GM19351 (cell line): ENCODE measurements at regions not wholly inside any gene's neighbourhood (a gene's known extent, or its start where the extent isn't known, plus 50 kb on each side); places are given as distances from the start of the nearest gene placed in this dataset.

Experiments
- ATAC-seq: cut with Tn5 transposase; IDR thresholded peaks from one replicate; pipeline ENCODE4 v1.9.1; 2021; ENCODE audit warnings: mild to moderate bottlenecking, moderate library complexity; ENCODE audit not compliant: unreplicated experiment

DNA sequence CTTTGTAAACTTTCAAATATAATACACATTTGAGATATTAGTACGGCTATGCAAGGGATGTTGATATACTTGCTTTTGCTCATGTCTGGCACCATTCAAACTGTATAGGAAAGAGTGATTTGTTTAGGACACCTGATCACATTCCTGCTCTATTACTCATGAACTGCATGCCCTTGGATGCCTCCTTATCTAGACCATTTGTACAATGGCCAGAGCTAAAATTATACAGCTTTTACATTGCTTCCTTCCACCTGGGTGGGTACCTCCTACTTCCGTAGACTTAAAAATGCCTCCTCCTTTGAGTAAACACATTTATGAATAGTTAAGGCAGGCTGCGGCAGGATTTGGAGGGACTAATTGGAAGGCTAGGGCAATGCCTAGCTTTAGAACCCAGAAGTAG, 85.4 kb upstream of the PBX1 start:
- no peak for ATAC-seq

DNA sequence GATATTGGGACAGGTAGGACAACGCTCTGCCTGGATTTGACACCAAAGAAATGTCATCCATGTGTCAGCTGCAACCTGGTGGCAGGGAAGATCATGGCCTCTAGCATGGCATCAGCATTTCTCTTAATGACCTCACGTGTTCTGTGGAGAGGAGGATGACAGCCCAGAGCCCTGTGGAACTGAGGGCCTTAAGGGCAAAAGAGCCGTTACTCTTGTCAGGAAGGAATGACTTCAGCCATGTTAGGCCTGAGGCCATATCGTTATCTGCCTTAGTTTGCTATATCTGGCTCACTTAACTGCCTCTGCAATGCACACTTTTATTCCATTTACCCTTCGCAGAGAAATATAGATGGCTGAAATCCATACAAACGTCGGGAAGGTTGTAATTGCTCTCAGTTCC, 83.2 kb upstream of the PBX1 start:
- no peak for ATAC-seq

DNA sequence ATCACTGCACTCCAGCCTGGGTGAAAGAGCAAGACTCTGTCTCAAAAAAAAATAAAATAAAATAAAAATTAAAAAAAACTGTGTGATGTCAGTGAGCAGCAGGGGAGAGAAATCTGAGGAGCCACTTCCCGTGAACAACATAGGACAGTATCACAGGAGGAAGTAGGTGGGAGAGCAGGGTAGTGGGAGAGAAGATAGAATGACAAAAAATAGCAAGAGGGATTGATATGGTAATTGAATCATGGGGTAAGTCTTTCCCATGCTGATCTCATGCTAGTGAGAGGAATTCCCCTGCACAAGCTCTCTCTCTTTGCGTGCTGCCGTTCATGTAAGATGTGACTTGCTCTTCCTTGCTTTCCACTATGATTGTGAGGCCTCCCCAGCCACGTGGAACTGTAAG, 81.6 kb upstream of the PBX1 start:
- no peak for ATAC-seq

DNA sequence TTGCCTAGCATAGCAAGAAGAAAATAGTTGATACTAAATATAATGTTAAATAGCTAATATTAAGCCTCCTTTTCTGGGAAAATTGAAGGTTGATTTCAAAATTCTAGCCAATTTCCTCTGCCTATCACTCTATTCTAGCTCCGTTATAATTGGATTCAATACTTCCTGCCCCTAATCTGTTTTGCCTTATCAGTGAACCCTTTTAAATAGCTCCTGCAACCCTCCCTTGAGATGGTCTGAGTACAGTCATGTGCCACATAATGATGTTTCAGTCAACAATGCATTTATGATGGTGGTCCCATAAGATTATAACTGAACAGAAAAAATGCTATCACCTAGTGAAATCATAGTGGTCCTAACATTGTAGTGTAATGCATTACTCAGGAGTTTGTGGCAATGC, 79.7 kb upstream of the PBX1 start:
- no peak for ATAC-seq

- no peak for ATAC-seq
These were observed 78.6 kb upstream of the PBX1 start for GRCh38 chr1:164480285-164480907.

DNA sequence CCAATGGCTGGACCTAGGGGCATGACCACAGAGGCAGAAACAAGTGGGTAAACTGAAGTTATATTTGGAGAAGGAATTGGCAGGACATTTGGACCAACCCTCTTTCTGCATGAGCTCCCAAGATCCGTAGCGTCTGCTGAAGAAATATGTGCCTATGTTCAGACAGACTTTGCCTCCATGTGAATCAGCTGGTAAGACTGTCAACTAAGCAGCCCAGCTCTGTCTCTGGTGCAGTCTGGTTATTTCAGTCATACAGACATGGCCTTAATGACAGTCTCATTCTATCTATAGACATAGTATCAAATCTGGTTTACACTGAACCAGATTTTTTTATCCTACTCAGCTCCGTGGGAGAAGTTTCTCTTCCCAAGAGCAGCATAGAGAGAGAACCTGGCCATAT, 63.1 kb upstream of the PBX1 start:
- ATAC-seq: no peak

DNA sequence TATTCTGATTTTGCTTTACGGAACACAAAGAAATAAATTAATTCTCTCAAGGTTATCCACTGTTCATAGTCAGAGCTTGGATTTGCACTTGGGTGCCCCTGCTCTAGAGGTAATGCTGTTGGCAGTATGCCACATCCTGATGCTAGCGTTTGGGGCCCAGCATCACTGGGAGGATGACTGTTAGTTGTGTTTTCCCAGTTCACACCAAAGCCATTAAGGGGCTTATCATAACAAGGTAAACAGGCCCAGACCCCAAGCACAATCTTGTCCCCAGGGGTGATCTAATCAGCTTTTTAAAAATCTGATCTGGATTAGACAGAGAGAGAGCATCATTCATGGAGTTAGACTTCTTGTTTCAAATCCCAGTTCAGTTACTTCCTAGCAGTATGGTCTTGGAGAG, 60.2 kb upstream of the PBX1 start:
- ATAC-seq: no peak

DNA sequence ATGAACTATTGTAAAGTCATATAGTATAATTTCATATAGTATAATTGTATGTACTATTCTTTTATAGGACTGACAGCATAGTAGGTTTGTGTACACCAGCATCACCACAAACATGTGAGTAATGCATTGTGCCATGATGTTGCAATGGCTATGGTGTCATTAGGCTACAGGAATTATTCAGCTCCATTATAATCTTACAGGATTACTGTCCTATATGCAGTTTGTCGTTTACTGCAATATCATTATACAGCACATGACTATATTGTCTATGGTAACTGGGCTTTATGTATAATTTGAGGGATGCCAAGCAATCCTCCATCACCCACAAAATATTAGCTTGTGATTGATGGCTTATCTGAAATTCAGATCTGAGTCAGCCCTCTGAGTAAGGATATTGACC, 54.2 kb upstream of the PBX1 start:
- no peak for ATAC-seq
